IMR-90 (cell line): ENCODE measurements at regions not wholly inside any gene's neighbourhood (a gene's known extent, or its start where the extent isn't known, plus 50 kb on each side); places are given as distances from the start of the nearest gene placed in this dataset.

Source experiments
- ATAC-seq: fragments of 200-7000 bp; cut with Tn5 transposase; 2 replicates; pipeline ENCODE4 v1.9.1; 2020; ENCODE audit warnings: low read depth, mild to moderate bottlenecking, moderate library complexity
- BruUV-seq: library from RNA; stranded (reverse); fragments of 400-500 nt; replicated peaks from 2 replicates; lab custom pipeline; 2021; lab: Mats Ljungman, UMichigan
- CTCF ChIA-PET: fragments of 300-600 bp; formaldehyde crosslinking; extraction: SDS; loops from one replicate; lab custom pipeline; 2021; ENCODE audit warnings: antibody characterized with exemption; lab: Yijun Ruan, JAX
- POLR2A ChIA-PET: fragments of 300-600 bp; sonication (Branson Sonifier 250); formaldehyde crosslinking; loops from one replicate; lab custom pipeline; 2022; ENCODE audit warnings: antibody characterized with exemption; ENCODE audit not compliant: unreplicated experiment; lab: Charles Lee
- DNase-seq: peaks from one replicate; pipeline ENCODE4 v3.0.0; 2013
- H2AFZ ChIP-seq: replicated peaks from 2 replicates; pipeline ENCODE3; 2013; ENCODE audit warnings: low read length, mild to moderate bottlenecking; ENCODE audit not compliant: poor library complexity
- H2AK5ac ChIP-seq: 2 replicates; pipeline ENCODE4 v1.6.1; 2013; ENCODE audit warnings: low read depth, low read length, inconsistent platforms
- H2AK9ac ChIP-seq: replicated peaks from 2 replicates; pipeline ENCODE3; 2013; ENCODE audit warnings: mild to moderate bottlenecking, low read depth, low read length, moderate library complexity; ENCODE audit not compliant: poor library complexity
- H2BK120ac ChIP-seq: 2 replicates; pipeline ENCODE4 v1.6.1; 2013; ENCODE audit warnings: low read depth, low read length, inconsistent platforms
- H2BK15ac ChIP-seq: 3 replicates; pipeline ENCODE4 v1.6.1; 2013; ENCODE audit warnings: low read depth, low read length, inconsistent platforms
- H2BK20ac ChIP-seq: 2 replicates; pipeline ENCODE4 v1.6.1; 2013; ENCODE audit warnings: low read depth, mild to moderate bottlenecking, inconsistent platforms, low read length, moderate library complexity
- H2BK5ac ChIP-seq: 2 replicates; pipeline ENCODE4 v1.6.1; 2013; ENCODE audit warnings: mild to moderate bottlenecking, low read depth, low read length, inconsistent platforms; ENCODE audit not compliant: poor library complexity, severe bottlenecking
- H3K14ac ChIP-seq: replicated peaks from 2 replicates; pipeline ENCODE4 v1.6.1; 2013; ENCODE audit warnings: low read depth, low read length, inconsistent platforms
- H3K18ac ChIP-seq: 2 replicates; pipeline ENCODE4 v1.6.1; 2013; ENCODE audit warnings: low read depth, low read length, control low read depth
- H3K23ac ChIP-seq: 2 replicates; pipeline ENCODE4 v1.6.1; 2013; ENCODE audit warnings: low read depth, low read length, inconsistent platforms
- H3K27ac ChIP-seq: 2 replicates; pipeline ENCODE4 v1.5.1; 2013; ENCODE audit warnings: mild to moderate bottlenecking, control low read depth, low read length; ENCODE audit not compliant: insufficient read depth
- H3K27me3 ChIP-seq: 2 replicates; pipeline ENCODE4 v1.6.1; 2013; ENCODE audit warnings: low read length; ENCODE audit not compliant: control insufficient read depth, insufficient read depth
- H3K36me3 ChIP-seq: 2 replicates; pipeline ENCODE4 v1.6.1; 2013; ENCODE audit warnings: low read length, mixed read lengths; ENCODE audit not compliant: control insufficient read depth, insufficient read depth
- H3K4ac ChIP-seq: 2 replicates; pipeline ENCODE4 v1.6.1; 2013; ENCODE audit warnings: low read depth, low read length, inconsistent platforms
- H3K4me1 ChIP-seq: 2 replicates; pipeline ENCODE4 v1.6.1; 2013; ENCODE audit warnings: low read length, mixed read lengths; ENCODE audit not compliant: control insufficient read depth, insufficient read depth
- H3K4me2 ChIP-seq: 2 replicates; pipeline ENCODE4 v1.6.1; 2013; ENCODE audit warnings: low read depth, mild to moderate bottlenecking, control low read depth, low read length, moderate library complexity
- H3K4me3 ChIP-seq: 2 replicates; pipeline ENCODE4 v1.5.1; 2013; ENCODE audit warnings: low read depth, mild to moderate bottlenecking, control low read depth, low read length, moderate library complexity; ENCODE audit not compliant: insufficient read depth
- H3K56ac ChIP-seq: 2 replicates; pipeline ENCODE4 v1.6.1; 2013; ENCODE audit warnings: low read length, inconsistent platforms; ENCODE audit not compliant: insufficient read depth; ENCODE audit errors: extremely low read depth
- H3K79me1 ChIP-seq, 2 experiments: 2 replicates each; pipeline ENCODE4 v1.6.1; 2013; ENCODE audit warnings: low read length in 2 of 2, inconsistent platforms in 1 of 2, low read depth in 1 of 2
- H3K9ac ChIP-seq: 2 replicates; pipeline ENCODE4 v1.6.1; 2013; ENCODE audit warnings: low read depth, low read length, control low read depth
- H3K9me1 ChIP-seq: 2 replicates; pipeline ENCODE4 v1.6.1; 2013; ENCODE audit warnings: low read length, inconsistent platforms; ENCODE audit not compliant: insufficient read depth
- H3K9me3 ChIP-seq: 2 replicates; pipeline ENCODE4 v1.6.1; 2013; ENCODE audit warnings: low read length; ENCODE audit not compliant: control insufficient read depth, insufficient read depth
- H4K20me1 ChIP-seq: 2 replicates; pipeline ENCODE4 v1.6.1; 2013; ENCODE audit warnings: low read length, inconsistent platforms; ENCODE audit not compliant: insufficient read depth
- H4K5ac ChIP-seq: 2 replicates; pipeline ENCODE4 v1.6.1; 2013; ENCODE audit warnings: mild to moderate bottlenecking, low read depth, low read length, control low read depth
- H4K8ac ChIP-seq, 2 experiments: 2 replicates each; pipeline ENCODE4 v1.6.1; 2013; ENCODE audit warnings: low read depth in 2 of 2, low read length in 2 of 2, control low read depth in 1 of 2, inconsistent platforms in 1 of 2
- H4K91ac ChIP-seq: 2 replicates; pipeline ENCODE4 v1.6.1; 2013; ENCODE audit warnings: low read depth, low read length, inconsistent platforms; ENCODE audit not compliant: insufficient read depth
- BHLHE40 ChIP-seq: fragments of 150-350 bp; IDR thresholded peaks from 2 replicates; pipeline ENCODE4 v1.6.1; 2016; ENCODE audit warnings: mild to moderate bottlenecking, low read depth, low read length
- CEBPB ChIP-seq: IDR thresholded peaks from 2 replicates; pipeline ENCODE4 v1.6.1; 2012; ENCODE audit warnings: low read depth, low read length, improper control_type of control experiment
- FOS ChIP-seq: fragments of 150-350 bp; IDR thresholded peaks from 2 replicates; pipeline ENCODE4 v1.6.1; 2016; ENCODE audit warnings: low read depth, low read length
- MAFK ChIP-seq: IDR thresholded peaks from 2 replicates; pipeline ENCODE4 v1.6.1; 2012; ENCODE audit warnings: low read depth, low read length, improper control_type of control experiment
- MAZ ChIP-seq: IDR thresholded peaks from 2 replicates; pipeline ENCODE4 v1.6.1; 2012; ENCODE audit warnings: low read depth, mild to moderate bottlenecking, low read length, improper control_type of control experiment, moderate library complexity, borderline replicate concordance
- MXI1 ChIP-seq: IDR thresholded peaks from 2 replicates; pipeline ENCODE4 v1.6.1; 2012; ENCODE audit warnings: low read depth, mild to moderate bottlenecking, low read length, moderate library complexity, borderline replicate concordance
- NFE2L2 ChIP-seq: fragments of 150-350 bp; IDR thresholded peaks from 2 replicates; pipeline ENCODE4 v1.6.1; 2016; ENCODE audit warnings: low read depth, mild to moderate bottlenecking, low read length
- POLR2A ChIP-seq: IDR thresholded peaks from 2 replicates; pipeline ENCODE4 v1.6.1; 2012; ENCODE audit warnings: mild to moderate bottlenecking, low read depth, low read length
- USF2 ChIP-seq: fragments of 150-350 bp; IDR thresholded peaks from 2 replicates; pipeline ENCODE4 v1.6.1; 2017; ENCODE audit warnings: mild to moderate bottlenecking, antibody characterized with exemption, low read length, low read depth
- WGBS, 2 experiments: methylation state at CpG; one replicate each; pipeline versions ENCODE4 v1.1.5 to v1.1.7; 2013; ENCODE audit warnings: missing lambda C conversion rate in 2 of 2; ENCODE audit not compliant: insufficient read length in 1 of 2; ENCODE audit errors: extremely low coverage in 2 of 2; 5-methylcytosine and 5-hydroxymethylcytosine counted together
- dilution Hi-C: fragments of 300-500 bp; cut with HindIII; formaldehyde crosslinking; loops from one replicate; pipeline ENCODE4 v1.14.3; 2018; ENCODE audit warnings: low sequenced_read_pairs; ENCODE audit not compliant: unreplicated experiment
- in situ Hi-C: fragments of 300-500 bp; cut with MboI; formaldehyde crosslinking; loops from 3 replicates; pipeline ENCODE4 v1.14.3; 2019; ENCODE audit warnings: low sequenced_read_pairs, inconsistent platforms, mixed read lengths
- intact Hi-C: fragments of 100-400 bp; cut with micrococcal nuclease; formaldehyde crosslinking; loops from 2 replicates; pipeline ENCODE4 v1.10.0; 2022

- Histone ChIP-seq H3K4ac (no peak overlapping the region), H4K8ac (no peak overlapping the region), H3K4me1 (no peaks in the 10 kb centered on the region), H2AK9ac (no peak overlapping the region), H2BK120ac (no peak overlapping the region), H2AFZ (no peak overlapping the region), H2AK5ac (no peak overlapping the region), H3K4me2 (no peak overlapping the region), H4K20me1 (no peaks in the 10 kb centered on the region), H3K18ac (no peak overlapping the region), H3K79me1 (no peaks in the 10 kb centered on the region), H3K27ac (no peak overlapping the region), H2BK15ac (no peak overlapping the region), H4K91ac (no peak overlapping the region), H3K9ac (no peak overlapping the region), H3K23ac (no peak overlapping the region), H2BK20ac (no peak overlapping the region), H3K27me3 (peaks cover 13% of the 10 kb centered on the region), H3K9me3 (no peaks in the 10 kb centered on the region), H3K4me3 (no peak overlapping the region), H3K56ac (no peak overlapping the region), H3K14ac (no peak overlapping the region), H2BK5ac (no peak overlapping the region), H3K9me1 (no peaks in the 10 kb centered on the region), H3K36me3 (no peaks in the 10 kb centered on the region), H4K5ac (no peak overlapping the region)
- intact Hi-C loops (no loop called here), dilution Hi-C loops (no loop called here), in situ Hi-C loops (no loop called here)
- DNase-seq (no peak), ATAC-seq (no peak)
- TF ChIP-seq USF2: no peak
- TF ChIP-seq MXI1: no peak
- TF ChIP-seq MAZ: no peak
- no peak for TF ChIP-seq NFE2L2
- TF ChIP-seq MAFK: no peak
- no peak for TF ChIP-seq POLR2A
- TF ChIP-seq FOS: no peak
- no peak for TF ChIP-seq BHLHE40
- no peak for TF ChIP-seq CEBPB
- no CpG with 5 or more reads among the region's 3 CpGs for WGBS, 2 experiments
- BruUV-seq: no TSS peak
- POLR2A ChIA-PET: no interaction called here
- CTCF ChIA-PET: no interaction called here
These were observed 245.7 kb downstream of the SP3 start for GRCh38 chr2:173719471-173719870.
